SKM-1 (cell line): ENCODE measurements at regions not wholly inside any gene's neighbourhood (a gene's known extent, or its start where the extent isn't known, plus 50 kb on each side); places are given as distances from the start of the nearest gene placed in this dataset.
A peak's percentile ranks its signal among the peaks of the same experiment; 100 is the strongest.
"Not testable (repeated sequence)": the region's sequence is repeated elsewhere in the genome, so short reads cannot be mapped to it uniquely, and the experiment has no call there.

Source experiments
- DNase-seq: peaks from one replicate; lab custom pipeline; 2025; ENCODE audit not compliant: unreplicated experiment; lab: John Stamatoyannopoulos, UW

DNA sequence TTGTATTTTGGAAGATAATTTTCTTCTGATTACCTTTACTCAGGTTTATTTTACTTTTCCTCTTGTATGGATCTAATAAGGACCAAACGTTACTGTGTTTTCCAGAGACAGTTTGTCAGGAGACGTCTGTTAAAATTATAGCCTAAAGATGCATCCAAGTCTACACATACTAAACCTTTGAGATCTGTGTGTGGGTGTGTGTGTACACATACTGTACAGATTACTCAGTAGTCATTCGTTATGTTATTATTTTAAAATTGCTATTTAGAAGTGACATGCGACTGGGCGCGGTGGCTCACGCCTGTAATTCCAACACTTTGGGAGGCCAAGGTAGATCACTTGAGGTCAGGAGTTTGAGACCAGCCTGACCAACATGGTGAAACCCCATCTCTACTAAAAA lies 51.6 kb upstream of the CNTLN start:
- DNase-seq: no peak

DNA sequence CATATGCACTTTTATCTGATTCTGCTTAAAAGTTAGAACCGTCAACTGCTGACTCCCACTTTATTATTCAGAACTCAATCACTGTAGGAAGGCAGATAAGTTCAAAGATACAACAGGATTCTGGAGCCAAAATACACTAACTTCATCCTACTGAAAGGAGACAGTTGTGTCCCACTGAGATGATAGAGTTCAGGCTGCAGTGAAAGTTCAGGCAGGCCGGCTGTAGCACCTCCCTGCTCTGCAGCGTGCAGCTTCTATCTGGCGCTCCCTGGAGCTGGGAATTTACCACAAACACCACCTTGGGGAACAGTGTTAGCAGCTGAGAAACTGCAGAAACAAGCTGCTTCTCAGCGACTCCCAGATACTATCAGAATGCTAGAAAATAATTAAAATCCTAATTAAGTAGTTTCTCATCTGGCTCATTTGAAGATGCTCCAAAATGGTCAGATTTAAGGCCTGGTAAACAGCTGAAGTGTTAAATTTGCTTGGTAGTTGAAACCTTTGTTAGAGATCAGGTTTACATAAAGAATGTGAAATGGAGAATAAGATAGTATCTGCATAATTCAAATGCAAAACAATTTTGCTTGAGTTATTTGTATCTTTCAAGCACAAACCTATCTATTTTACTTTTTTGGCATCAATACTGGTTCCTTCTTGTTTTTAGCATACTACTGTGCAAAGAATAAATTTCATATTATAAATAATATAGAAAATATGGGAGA lies 52.3 kb upstream of the CNTLN start:
- no peak for DNase-seq

DNA sequence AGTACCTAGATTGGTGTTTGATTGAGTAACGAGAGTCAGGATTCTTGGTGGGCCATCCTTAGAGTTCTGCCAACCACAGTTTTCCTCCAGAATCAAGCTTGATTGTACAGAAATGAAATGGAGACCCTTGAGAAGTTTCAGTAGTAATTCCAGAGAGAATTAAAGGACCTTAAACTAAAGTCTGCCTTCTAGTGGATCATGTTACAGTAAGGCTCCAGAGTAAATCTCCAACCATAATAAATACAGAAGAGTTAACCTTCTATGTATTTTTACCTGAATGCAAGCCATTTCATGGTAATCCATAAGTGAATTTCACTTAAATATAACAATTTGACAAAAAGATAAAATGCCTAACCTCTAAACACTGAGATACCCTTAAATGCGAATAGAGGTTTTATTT lies 53.0 kb upstream of the CNTLN start:
- DNase-seq: no peak

DNA sequence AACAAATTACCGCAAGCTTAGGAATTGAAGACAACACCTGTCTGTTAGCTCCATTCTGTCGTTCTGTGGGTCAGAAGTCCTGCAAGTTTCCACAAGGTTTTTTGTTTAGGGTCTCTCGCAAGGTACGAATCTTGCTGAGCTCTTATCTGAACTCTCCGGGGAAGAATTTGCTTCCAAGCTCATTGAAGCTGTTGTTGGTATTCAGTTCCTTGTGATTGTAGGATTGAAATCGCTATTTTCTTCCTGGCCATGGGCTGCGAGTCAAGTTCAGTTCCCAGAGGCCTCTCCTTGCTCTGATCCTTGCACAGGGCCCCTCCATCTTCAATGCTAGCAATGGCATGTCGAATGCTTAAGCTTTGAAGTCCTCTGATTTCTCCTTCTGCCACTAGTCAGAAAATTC lies 53.5 kb upstream of the CNTLN start:
- DNase-seq: no peak

DNA sequence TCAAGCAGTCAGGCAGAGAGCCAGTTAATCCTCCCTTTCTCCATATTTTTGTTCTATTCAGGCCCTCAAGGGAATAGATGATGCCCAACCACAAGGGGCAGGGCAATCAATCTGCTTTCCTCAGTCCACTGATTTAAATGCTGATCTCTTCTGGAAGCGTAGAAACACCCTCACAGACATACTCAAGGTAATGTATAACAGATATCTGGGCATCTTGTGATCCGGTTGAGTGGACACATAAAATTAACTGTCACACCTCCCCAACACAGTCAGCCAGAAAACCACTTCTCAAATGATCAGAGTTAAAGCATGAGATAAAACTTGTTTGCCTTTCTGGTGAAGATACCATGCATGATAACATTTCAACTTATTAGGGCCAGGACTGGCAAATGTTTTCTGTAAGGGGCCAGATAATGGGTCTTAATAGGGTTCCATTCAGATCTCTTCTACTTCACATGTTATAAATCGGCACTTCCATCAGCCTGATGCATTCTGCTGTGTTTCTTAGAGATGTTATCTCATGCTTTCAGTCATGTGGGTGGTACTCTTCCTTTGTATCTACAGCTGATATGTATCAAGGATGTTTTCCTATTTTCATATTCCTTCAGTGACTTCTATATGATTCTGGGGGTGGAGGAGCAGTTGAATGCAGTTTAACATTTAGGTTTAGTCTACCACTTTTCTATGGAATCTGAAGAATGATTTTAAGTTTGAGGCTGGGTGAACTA lies 58.9 kb upstream of the CNTLN start:
- no peak for DNase-seq

DNA sequence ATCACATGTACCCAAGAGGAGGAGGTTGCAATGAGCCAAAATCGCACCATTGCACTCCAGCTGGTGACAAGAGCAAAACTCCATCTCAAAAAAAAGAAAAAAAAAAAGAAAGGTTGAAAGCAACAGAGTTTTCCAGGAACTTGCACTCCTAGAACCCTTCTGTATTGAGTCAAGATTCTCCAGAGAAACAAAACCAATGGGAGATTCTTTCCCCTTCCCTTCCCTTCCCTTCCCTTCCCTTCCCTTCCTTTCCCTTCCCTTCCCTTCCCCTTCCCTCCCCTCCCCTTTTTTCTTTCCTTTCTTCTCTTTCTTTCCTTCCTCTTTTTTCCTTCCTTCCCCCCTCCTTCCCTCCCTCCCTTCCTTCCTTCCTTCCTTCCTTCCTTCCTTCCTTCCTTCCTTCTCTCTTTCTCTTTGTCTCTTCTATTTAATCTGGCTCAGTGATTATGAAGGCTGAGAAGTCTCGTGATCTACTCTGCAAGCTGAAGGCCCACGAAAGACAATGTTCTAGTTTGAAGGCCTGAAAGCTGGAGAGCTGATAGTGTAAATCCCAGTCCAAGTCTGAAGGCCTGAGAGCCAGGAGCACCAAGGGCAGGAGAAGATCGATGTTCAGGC lies 59.6 kb upstream of the CNTLN start:
- no peak for DNase-seq

DNA sequence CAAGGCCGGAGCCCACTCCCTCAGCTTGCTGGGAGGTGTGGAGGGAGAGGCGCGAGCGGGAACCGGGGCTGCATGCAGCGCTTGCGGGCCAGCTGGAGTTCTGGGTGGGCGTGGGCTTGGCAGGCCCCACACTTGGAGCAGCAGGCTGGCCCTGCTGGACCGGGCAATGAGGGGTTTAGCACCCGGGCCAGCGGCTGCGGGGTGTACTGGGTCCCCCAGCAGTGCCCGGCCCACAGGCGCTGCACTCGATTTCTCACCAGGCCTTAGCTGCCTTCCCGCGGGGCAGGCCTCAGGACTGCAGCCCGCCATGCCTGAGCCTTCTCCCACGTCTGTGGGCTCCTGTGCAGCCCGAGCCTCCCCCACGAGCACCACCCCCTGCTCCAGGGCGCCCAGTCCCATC lies 62.3 kb upstream of the CNTLN start:
- DNase-seq: not testable (repeated sequence)

DNA sequence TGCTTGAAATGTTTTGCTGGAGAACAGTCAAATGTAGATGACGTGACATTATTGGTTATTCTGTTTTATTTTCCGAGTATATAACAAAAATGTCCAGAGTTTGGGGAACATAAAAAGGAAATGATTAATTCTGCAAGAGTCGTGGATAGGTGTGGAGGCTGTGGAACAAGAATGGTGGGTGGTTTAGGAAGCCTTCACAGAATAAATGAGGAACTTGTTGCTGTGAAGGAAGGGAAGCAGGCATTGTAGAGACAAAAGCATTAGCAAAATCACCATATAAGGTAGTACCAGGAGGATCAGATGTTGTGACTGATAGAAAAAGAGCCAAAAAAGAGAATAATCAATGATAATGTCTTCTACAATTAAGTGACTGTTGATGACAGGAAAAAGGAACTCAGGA lies 66.2 kb upstream of the CNTLN start:
- DNase-seq: no peak

DNA sequence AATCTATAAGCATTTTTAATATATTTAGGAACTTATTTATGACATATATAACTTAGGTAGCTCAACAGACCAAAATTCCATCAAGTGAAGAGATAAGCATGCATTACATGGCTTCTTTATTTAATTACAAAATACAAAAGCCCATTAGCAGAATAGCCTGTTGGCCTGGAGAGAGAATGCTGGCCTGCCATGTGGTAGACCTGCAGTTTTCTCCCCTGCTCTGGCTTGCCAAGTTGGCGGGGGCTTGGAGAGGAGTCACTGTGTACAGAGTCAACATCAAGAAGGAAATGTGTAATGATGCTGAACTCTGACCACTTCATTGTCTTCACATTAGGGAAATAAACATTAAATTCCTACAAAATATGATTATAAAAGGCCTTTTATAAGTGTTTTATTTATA lies 69.8 kb upstream of the CNTLN start:
- no peak for DNase-seq

DNA sequence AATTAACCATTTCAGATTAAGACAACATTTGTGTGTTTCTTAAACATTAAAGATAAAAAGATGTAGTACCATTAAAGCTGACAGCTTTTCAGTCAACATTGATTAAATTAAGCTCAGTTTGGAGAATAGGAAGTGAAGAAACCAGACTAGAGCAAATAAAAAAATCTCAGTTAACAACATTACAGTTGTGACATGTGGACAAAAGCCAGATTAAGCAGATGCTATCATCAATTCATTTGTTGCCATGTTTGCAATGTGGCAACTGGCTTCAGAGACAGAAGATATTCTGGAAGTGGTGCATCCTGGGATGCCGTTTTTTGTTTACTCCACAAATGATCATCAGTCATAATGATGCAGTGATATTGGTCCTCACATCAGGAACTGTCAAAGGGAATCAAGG lies 70.3 kb upstream of the CNTLN start:
- DNase-seq: no peak

DNA sequence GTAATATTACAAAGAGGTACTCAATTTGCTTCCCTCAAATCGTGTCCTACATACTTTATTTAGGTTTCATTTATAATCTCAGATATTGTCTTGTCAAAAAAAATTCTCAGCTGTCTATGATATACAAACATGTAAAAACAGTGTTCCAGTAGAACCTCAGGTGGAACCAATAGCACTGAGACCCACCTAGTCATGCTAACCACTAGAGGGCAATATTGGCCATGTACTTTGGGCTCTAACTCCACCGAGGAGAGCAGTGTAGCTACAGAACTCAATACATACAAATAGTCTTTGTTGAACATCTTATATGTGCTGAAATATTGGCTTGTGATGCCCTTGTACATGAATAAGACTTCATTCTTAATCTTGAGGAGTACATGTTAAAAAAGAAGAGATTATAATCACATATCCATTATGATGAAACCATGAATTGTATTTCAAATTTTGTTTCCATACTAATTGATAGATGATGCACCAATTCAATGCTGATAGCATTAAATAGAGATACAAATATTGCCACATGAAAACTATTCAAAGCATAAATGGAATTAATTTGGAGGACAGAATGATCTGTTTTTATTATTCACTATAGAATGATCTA lies 71.2 kb upstream of the CNTLN start:
- peak; percentile 36 for DNase-seq

DNA sequence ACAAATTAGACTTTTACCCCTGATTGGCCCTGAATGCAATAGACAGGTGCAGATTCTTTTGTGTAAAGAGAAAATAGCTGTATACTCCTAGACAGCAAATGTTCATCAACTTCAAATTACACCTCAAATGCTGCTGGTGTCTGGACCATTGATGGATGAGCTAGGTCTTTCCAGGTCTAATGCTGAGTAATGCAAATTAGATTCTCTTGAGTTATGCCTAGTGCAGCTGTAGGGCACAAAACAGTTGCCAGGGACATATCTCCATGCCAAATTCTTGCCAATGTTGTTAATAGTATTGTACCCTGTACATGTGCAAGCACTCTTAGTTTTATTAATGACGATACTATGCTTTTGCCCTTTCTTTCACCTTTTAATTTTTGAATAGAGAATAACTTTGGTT lies 72.3 kb upstream of the CNTLN start:
- no peak for DNase-seq

DNA sequence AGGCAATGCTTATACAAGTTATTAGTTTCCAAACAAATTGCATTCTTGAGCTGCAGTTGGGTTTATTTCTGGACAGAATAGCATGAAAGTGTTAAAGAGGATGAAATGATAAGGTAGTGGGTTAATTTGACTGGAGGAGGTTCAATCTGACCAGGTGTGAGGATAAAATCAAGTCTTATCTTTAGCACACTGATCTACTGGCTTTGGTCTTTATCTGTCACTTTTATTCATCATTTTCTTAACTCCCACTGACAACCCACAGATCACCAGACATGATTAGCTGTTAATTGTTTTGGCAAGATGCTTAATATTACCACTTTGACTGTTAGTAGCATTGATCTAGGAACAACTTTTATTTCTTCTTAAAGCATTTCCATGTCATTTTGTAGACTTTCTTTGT lies 74.4 kb upstream of the CNTLN start:
- DNase-seq: no peak

DNA sequence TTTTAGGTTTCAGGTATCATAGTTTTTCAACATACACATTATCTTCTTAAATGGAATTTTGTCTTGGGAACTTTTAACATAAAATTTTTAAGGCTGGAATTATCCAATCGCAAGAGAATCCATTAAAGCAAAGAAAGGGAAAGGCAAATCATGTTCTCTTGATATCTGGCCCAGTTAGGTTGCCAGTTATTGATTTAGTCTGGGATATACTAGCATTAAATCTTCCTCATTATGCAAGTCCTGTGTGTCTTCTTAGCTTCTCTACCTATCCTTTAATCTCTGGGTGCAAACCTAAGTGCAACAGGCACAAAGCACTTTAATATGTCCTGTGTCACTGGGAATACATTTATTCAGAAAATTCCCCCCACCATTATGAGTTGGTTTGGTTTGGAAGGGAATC lies 75.4 kb upstream of the CNTLN start:
- DNase-seq: no peak

DNA sequence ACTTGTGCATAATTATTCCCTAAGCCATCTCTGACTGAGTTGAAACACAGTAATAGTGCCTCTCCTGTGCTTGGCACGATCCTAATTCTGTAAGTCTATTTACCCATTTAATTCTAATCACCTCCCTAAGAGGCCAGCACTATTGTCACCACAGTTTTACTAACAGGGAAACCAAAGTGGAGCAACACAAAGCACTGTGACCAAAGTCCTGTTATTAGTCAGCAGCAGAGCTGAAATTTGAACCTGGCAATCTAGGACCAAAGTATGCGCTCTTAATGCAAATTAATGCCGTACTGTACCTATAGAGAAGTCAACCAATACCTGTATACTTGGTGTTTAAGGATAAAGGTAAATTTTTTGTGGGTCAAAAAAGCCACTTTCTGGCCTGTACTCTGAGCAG lies 77.1 kb upstream of the CNTLN start:
- DNase-seq: no peak

DNA sequence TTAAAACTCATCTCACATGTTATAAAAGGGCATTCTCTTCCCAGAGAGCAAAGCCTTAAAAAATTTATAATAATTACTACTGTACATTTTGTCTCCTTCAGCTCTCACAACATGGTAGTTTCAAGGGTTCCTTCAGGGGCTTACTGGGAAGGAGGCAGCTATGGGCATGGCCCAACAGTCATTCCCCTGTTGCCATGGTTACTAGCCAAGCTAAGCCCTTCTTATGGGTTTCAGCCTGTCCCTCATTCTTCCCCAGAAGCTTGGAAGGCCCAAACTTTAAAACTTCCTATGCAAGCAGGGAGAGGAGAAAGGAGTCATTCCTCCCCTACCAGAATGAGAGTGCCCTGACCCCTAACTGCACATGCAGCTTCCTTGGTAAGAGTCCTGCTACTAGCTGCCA lies 82.2 kb upstream of the CNTLN start:
- no peak for DNase-seq

DNA sequence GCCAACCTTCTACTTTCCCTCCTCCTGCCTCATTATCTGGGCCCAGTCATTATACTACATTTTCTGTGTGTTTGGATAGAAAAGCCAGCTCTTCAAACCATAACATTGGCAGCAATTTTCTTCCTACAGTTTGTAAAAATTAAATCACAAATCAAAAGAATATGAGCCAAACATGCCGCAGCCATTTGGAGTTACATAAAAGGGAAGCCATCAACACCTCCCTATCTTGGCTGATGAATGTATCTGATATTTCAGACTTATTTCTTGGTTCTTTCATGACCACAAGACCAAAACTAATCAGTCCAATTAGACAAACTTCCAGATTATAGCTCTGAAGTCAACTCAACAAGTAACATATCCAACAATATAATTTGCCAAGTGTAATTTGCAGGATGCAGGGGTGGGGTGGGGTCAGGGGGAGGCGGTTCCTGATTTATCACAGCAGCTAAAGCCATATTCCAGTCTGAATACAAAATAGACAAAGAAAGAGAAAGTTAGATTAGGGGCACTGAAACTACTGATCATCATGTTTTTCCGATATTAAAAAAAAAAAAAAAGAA lies 89.4 kb upstream of the CNTLN start:
- DNase-seq: no peak

DNA sequence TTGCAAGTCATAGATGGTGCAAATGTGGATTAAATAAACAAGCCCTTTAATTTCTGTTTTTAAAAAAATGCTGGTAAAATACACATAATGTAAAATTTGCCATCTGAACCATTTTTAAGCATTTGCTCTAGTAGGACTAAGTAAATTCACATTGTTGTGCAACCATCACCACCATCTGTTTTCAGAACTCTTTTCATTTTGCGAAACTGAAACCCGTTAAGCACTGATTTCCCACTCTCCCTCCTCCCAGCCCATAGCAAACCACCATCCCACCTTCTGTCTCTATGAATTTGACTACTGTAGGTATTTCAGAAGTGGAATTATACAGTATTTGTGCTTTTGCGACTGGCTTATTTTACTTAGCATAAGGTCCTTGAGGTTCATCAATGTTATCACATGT lies 103.3 kb upstream of the CNTLN start:
- DNase-seq: no peak

DNA sequence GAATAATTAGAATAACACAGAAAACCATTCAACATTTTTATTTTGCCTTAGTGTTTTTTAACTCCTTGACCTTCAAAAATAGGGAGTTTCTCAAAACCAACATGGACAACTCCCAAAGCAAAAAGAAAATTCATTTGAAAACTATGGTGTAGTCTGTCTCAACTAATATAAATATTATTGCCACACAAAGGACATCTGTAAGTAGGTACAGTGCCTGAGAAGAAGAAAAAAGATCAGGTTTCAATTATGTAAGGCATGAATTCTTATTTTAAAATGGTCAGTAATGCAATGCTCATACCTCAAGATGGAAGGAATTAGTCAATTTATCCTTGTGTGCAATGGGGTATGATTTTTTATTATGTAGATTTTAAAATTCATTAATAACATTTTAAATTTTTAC lies 109.6 kb upstream of the CNTLN start:
- DNase-seq: no peak

DNA sequence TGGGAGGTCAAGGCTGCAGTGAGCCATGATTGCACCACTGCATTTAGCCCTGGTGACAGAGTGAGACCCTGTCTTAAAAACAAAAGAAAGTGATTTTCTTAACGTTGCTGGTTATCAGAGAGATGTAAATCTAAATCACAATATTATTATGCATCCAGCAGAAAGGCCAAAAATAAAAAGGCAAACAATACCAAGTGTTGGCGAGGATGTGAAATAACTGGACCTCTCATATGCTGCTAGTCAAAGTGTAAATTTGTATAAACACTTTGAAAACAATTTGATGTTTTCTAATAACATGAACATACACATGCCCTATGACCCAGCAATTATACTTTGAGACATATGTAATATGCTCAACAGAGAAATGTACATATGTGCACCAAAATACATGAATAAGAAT lies 110.7 kb upstream of the CNTLN start:
- no peak for DNase-seq

DNA sequence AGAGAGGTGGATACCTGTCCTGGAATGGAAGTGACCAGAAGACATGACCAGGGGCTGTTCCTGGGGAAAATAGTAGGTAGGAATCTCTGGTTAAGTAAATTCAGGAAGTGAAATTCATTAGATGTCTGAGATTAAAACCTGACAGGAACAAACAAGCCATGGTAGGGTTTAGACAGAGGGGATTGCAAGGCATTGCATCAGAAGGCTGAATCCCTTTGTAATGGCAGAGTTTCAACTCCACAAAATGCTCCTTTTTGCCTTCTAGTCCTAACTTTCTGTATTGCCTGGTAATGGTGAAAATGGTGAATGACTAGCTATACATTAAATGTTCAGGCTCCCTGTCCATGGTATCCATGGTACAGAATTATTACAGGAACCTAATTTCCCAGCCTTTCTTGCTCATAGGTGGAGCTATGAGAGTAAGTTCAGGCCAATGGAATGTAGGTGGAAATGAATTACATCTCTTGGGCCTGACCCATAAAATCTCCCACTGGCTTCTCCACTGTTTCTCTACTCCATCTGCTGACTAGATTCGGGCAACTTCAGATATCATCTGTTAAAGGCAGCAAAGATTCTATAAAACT lies 113.4 kb upstream of the CNTLN start:
- DNase-seq: peak; percentile 33
